Testis (tissue), 2 donors: ENCODE measurements at regions not wholly inside any gene's neighbourhood (a gene's known extent, or its start where the extent isn't known, plus 50 kb on each side); places are given as distances from the start of the nearest gene placed in this dataset.
A peak's percentile ranks its signal among the peaks of the same experiment; 100 is the strongest.

ENCODE experiments used
- DNase-seq: peaks from one replicate; pipeline ENCODE4 v3.0.0-alpha.2; 2019
- H3K27ac ChIP-seq, 2 donors: fragments of 200-600 bp; sonication (generic); one replicate each; pipeline ENCODE4 v1.5.1; 2019
- H3K27me3 ChIP-seq: fragments of 200-600 bp; sonication (generic); one replicate; pipeline ENCODE4 v1.5.1; 2019
- H3K36me3 ChIP-seq: fragments of 200-600 bp; sonication (generic); one replicate; pipeline ENCODE4 v1.5.1; 2017; ENCODE audit warnings: low read depth; ENCODE audit errors: missing control alignments
- H3K4me1 ChIP-seq: fragments of 200-600 bp; sonication (generic); one replicate; pipeline ENCODE4 v1.5.1; 2019
- H3K4me3 ChIP-seq, 2 donors: fragments of 200-600 bp; sonication (generic); one replicate each; pipeline ENCODE4 v1.5.1; 2017 to 2019
- H3K9me3 ChIP-seq: fragments of 200-600 bp; sonication (generic); one replicate; pipeline ENCODE4 v1.5.1; 2017
- POLR2A ChIP-seq: fragments of 450-650 bp; IDR thresholded peaks from one replicate; pipeline ENCODE4 v1.6.1; 2017; ENCODE audit warnings: antibody characterized with exemption, mild to moderate bottlenecking, moderate library complexity
- WGBS, 2 donors: methylation state at CpG; one replicate each; pipeline ENCODE4 v1.1.5; 2018; 5-methylcytosine and 5-hydroxymethylcytosine counted together
- intact Hi-C: fragments of 100-400 bp; cut with DNase I; formaldehyde crosslinking; loops from one replicate; pipeline ENCODE4 v1.15.1; 2023; ENCODE audit warnings: low total_unique reads
- TF ChIP-seq, protein P1 (sequence below), 3 experiments: fragments of 450-650 bp in 2 of 3; fragments of 200-600 bp in 1 of 3; sonication (generic) in 1 of 3; IDR thresholded peaks; one replicate each; pipeline ENCODE4 v1.5.1; 2016 to 2019; ENCODE audit warnings: antibody characterized with exemption in 3 of 3, mild to moderate bottlenecking in 2 of 3, moderate library complexity in 1 of 3

DNA sequence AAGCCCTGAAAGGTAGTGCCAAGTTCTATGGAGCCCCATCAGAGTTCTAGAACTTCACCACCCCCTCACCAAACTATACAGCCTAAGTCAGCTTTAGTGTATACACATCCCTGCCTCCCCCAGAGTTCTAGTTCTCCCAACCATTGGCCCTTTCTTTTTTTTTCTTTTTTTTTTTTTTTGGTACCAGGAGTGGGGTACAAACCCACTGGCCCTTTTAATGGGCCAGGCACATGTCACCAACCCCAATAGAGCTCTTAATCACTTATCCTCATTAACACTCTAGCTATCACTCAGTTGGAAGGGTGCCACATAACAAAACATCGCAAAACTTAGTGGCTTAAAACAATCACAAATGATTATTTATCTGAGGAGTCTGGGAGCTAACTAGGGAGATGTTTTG, 588.6 kb downstream of the BCOR start:
- Histone ChIP-seq H3K27me3 (no peaks in the 10 kb centered on the region), H3K9me3 (no peaks in the 10 kb centered on the region), H3K27ac (no peak overlapping the region), H3K4me1 (no peaks in the 10 kb centered on the region), H3K4me3 (no peak overlapping the region), H3K36me3 (no peaks in the 10 kb centered on the region)
- TF ChIP-seq, protein P1, sequence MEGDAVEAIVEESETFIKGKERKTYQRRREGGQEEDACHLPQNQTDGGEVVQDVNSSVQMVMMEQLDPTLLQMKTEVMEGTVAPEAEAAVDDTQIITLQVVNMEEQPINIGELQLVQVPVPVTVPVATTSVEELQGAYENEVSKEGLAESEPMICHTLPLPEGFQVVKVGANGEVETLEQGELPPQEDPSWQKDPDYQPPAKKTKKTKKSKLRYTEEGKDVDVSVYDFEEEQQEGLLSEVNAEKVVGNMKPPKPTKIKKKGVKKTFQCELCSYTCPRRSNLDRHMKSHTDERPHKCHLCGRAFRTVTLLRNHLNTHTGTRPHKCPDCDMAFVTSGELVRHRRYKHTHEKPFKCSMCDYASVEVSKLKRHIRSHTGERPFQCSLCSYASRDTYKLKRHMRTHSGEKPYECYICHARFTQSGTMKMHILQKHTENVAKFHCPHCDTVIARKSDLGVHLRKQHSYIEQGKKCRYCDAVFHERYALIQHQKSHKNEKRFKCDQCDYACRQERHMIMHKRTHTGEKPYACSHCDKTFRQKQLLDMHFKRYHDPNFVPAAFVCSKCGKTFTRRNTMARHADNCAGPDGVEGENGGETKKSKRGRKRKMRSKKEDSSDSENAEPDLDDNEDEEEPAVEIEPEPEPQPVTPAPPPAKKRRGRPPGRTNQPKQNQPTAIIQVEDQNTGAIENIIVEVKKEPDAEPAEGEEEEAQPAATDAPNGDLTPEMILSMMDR (IDR thresholded peaks at IDR 0.05), result no peak
- TF ChIP-seq POLR2A, result no peak
- WGBS, 2 donors, result 70% methylated on average over 1 of the region's 1 CpG; no CpG with 5 or more reads in 1 of the 2 donors
- intact Hi-C loops, result no loop called here
- no peak for DNase-seq

DNA sequence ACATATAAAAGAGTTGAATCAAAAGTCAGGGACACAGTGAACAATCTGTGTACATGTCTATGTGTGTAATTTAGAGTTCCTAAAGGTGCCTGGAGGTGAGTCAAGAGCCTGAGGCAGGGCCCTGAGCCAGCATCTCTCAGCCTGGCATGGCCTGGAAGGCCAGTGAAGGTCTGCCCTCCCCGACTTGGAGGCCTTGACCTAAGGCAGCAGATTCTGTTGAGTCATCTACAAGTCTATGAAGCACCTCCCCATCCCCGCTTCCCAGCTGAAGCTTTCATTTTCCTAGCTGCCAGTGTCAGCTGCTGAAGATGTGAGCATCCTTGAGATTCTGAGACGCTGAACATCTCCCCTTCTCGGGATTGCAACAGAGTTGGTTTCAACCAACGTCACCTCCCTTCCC, 583.9 kb downstream of the BCOR start:
- TF ChIP-seq, protein P1 (IDR thresholded peaks at IDR 0.05), result no peak
- no peak for TF ChIP-seq POLR2A
- peak; percentile 19 for DNase-seq
- no peaks in the 10 kb centered on the region for H3K4me1 ChIP-seq
- H3K9me3 ChIP-seq, result no peaks in the 10 kb centered on the region
- 84 to 100% methylated on average over 2 to 4 of the region's 5 CpGs for WGBS, 2 donors
- intact Hi-C loops, result no loop called here
- H3K4me3 ChIP-seq, result no peak overlapping the region
- H3K27ac ChIP-seq, result no peak overlapping the region
- H3K27me3 ChIP-seq, result no peaks in the 10 kb centered on the region
- H3K36me3 ChIP-seq, result no peaks in the 10 kb centered on the region

DNA sequence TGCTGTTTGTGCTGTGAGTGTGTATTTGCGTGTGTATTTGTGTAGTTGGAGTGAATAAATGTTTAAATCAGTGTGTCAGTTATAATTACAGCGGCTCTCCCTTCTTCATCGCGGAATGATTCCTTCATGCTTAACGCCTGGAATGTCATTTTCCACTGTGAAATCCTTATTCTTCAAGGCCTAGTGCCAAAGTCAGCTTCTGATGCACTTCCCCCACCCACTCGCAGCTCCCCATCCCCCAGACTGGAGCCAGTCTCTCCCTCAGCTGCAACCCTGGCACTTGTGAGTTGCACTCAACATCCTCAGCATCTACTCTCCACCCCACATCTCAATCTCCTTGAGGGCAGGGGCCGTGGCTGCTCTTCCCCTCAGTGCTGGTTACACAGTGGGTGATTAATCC, 583.0 kb downstream of the BCOR start:
- H3K4me3 ChIP-seq, result no peak overlapping the region
- no peaks in the 10 kb centered on the region for H3K9me3 ChIP-seq
- H3K36me3 ChIP-seq, result no peaks in the 10 kb centered on the region
- H3K27ac ChIP-seq, result no peak overlapping the region
- intact Hi-C loops, result no loop called here
- no peaks in the 10 kb centered on the region for H3K27me3 ChIP-seq
- no peaks in the 10 kb centered on the region for H3K4me1 ChIP-seq
- WGBS, 2 donors, result 74 to 97% methylated on average over 6 to 7 of the region's 7 CpGs
- DNase-seq, result no peak
- no peak for TF ChIP-seq POLR2A
- TF ChIP-seq, protein P1 (IDR thresholded peaks at IDR 0.05), result no peak

DNA sequence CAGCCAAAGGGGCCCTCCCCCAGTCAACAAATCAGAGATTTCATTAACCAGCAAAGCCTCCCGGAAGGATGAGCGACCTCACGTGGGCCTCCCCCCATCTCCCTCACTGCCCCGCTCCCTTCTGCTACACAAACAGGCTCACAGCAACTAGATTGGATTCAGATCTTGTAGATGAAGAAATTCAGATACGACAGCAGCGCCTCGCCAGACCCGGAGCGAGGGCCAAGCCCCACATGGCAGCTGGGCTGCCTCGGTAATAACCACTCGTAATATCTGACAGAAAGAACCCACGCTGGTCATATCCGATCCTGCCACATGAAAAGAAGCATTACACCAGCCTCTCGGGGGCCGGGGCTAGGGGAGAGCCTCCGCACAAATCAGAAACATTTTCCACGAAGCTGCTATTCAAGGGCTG, 581.3 kb downstream of the BCOR start:
- 80 to 88% methylated on average over 1 to 17 of the region's 17 CpGs for WGBS, 2 donors
- DNase-seq, result no peak

More for the DNA sequence above, 581.3 kb downstream of the BCOR start:
- Histone ChIP-seq H3K4me3 (no peak overlapping the region), H3K36me3 (no peaks in the 10 kb centered on the region), H3K4me1 (no peaks in the 10 kb centered on the region), H3K9me3 (no peaks in the 10 kb centered on the region), H3K27me3 (no peaks in the 10 kb centered on the region), H3K27ac (no peak overlapping the region)
- intact Hi-C loops, result no loop called here
- TF ChIP-seq, protein P1 (IDR thresholded peaks at IDR 0.05), result no peak
- TF ChIP-seq POLR2A, result no peak
